WTC11 (cell line): ENCODE measurements at regions not wholly inside any gene's neighbourhood (a gene's known extent, or its start where the extent isn't known, plus 50 kb on each side); places are given as distances from the start of the nearest gene placed in this dataset.

Experiments used
- ATAC-seq: fragments of 200-7000 bp; cut with Tn5 transposase; 2 replicates; pipeline ENCODE4 v1.10.0; 2021; ENCODE audit warnings: mild to moderate bottlenecking, moderate library complexity
- CTCF ChIA-PET: fragments of 300-600 bp; sonication (Branson Sonifier 250); formaldehyde crosslinking; loops from one replicate; lab custom pipeline; 2021; ENCODE audit warnings: antibody characterized with exemption; lab: Charles Lee
- POLR2A ChIA-PET: fragments of 350-600 bp; sonication (Branson Sonifier 250); formaldehyde crosslinking; loops from one replicate; lab custom pipeline; 2021; ENCODE audit warnings: antibody characterized with exemption; lab: Charles Lee
- DNase-seq: peaks from one replicate; pipeline ENCODE4 v3.0.0; 2021; ENCODE audit warnings: low spot score
- H3K27ac Mint-ChIP-seq: 2 replicates; pipeline ENCODE4 v1.8.0; 2021; ENCODE audit warnings: mixed read lengths
- H3K27me3 Mint-ChIP-seq: 2 replicates; pipeline ENCODE4 v1.8.0; 2021; ENCODE audit warnings: low read depth, mild to moderate bottlenecking, moderate library complexity, mixed read lengths
- H3K36me3 Mint-ChIP-seq: 2 replicates; pipeline ENCODE4 v1.8.0; 2021; ENCODE audit warnings: mixed read lengths
- H3K4me1 Mint-ChIP-seq: 2 replicates; pipeline ENCODE4 v1.8.0; 2022; ENCODE audit warnings: mixed read lengths
- H3K4me3 Mint-ChIP-seq: 2 replicates; pipeline ENCODE4 v1.8.0; 2021; ENCODE audit warnings: mild to moderate bottlenecking, moderate library complexity, mixed read lengths
- H3K9me3 Mint-ChIP-seq: 2 replicates; pipeline ENCODE4 v1.8.0; 2021; ENCODE audit warnings: mixed read lengths
- ATF1 ChIP-seq: sonication (generic); formaldehyde crosslinking; IDR thresholded peaks from 2 replicates; pipeline ENCODE4 v1.8.1; 2023; ENCODE audit warnings: mild to moderate bottlenecking, moderate library complexity, missing genetic modification reagents
- CREM ChIP-seq: sonication (generic); formaldehyde crosslinking; IDR thresholded peaks from 2 replicates; pipeline ENCODE4 v1.8.1; 2022; ENCODE audit warnings: mild to moderate bottlenecking, missing genetic modification reagents, moderate library complexity
- FOXP1 ChIP-seq: sonication (generic); formaldehyde crosslinking; IDR thresholded peaks from 2 replicates; pipeline ENCODE4 v1.8.0; 2022; ENCODE audit warnings: missing genetic modification reagents, mild to moderate bottlenecking, moderate library complexity, borderline replicate concordance
- MYBL2 ChIP-seq: sonication (generic); formaldehyde crosslinking; IDR thresholded peaks from 2 replicates; pipeline ENCODE4 v1.8.1; 2023; ENCODE audit warnings: mild to moderate bottlenecking, moderate library complexity, missing genetic modification reagents
- NFATC4 ChIP-seq: fragments of 250-450 bp; sonication (Bioruptor Pico); IDR thresholded peaks from 2 replicates; pipeline ENCODE4 v1.9.0; 2021; ENCODE audit warnings: mild to moderate bottlenecking
- NFYB ChIP-seq: sonication (generic); formaldehyde crosslinking; conservative IDR thresholded peaks from 2 replicates; pipeline ENCODE4 v1.8.0; 2022; ENCODE audit warnings: low read depth, missing genetic modification reagents
- NR1H2 ChIP-seq: sonication (generic); formaldehyde crosslinking; IDR thresholded peaks from 2 replicates; pipeline ENCODE4 v1.9.0; 2021; ENCODE audit warnings: mild to moderate bottlenecking, moderate library complexity, missing genetic modification reagents
- NR3C1 ChIP-seq: sonication (generic); formaldehyde crosslinking; conservative IDR thresholded peaks from 2 replicates; pipeline ENCODE4 v1.8.1; 2023; ENCODE audit warnings: low read depth, mild to moderate bottlenecking, missing genetic modification reagents
- PRRX2 ChIP-seq: fragments of 250-450 bp; sonication (Bioruptor Pico); IDR thresholded peaks from 2 replicates; pipeline ENCODE4 v1.8.0; 2021; ENCODE audit warnings: mild to moderate bottlenecking
- TF ChIP-seq, protein P1 (sequence below): sonication (generic); formaldehyde crosslinking; IDR thresholded peaks from 2 replicates; pipeline ENCODE4 v1.8.1; 2022; ENCODE audit warnings: low read depth, mild to moderate bottlenecking, moderate library complexity, missing genetic modification reagents, borderline replicate concordance
- TF ChIP-seq, protein P2 (sequence below): sonication (generic); formaldehyde crosslinking; conservative IDR thresholded peaks from 2 replicates; pipeline ENCODE4 v1.8.1; 2023; ENCODE audit warnings: mild to moderate bottlenecking, low read depth, missing genetic modification reagents, moderate library complexity
- TF ChIP-seq, protein P3 (sequence below): sonication (generic); formaldehyde crosslinking; IDR thresholded peaks from 2 replicates; pipeline ENCODE4 v1.8.1; 2022; ENCODE audit warnings: low read depth, missing genetic modification reagents, borderline replicate concordance
- TF ChIP-seq, protein P4 (sequence below): fragments of 250-450 bp; sonication (Bioruptor Pico); IDR thresholded peaks from 2 replicates; pipeline ENCODE4 v1.9.0; 2021; ENCODE audit warnings: mild to moderate bottlenecking, borderline replicate concordance
- TF ChIP-seq, protein P5 (sequence below): sonication (generic); formaldehyde crosslinking; IDR thresholded peaks from 2 replicates; pipeline ENCODE4 v1.8.0; 2022; ENCODE audit warnings: mild to moderate bottlenecking, missing genetic modification reagents
- TF ChIP-seq, protein P6 (sequence below): fragments of 250-450 bp; sonication (Bioruptor Pico); conservative IDR thresholded peaks from 2 replicates; pipeline ENCODE4 v1.9.0; 2021; ENCODE audit warnings: mild to moderate bottlenecking

DNA sequence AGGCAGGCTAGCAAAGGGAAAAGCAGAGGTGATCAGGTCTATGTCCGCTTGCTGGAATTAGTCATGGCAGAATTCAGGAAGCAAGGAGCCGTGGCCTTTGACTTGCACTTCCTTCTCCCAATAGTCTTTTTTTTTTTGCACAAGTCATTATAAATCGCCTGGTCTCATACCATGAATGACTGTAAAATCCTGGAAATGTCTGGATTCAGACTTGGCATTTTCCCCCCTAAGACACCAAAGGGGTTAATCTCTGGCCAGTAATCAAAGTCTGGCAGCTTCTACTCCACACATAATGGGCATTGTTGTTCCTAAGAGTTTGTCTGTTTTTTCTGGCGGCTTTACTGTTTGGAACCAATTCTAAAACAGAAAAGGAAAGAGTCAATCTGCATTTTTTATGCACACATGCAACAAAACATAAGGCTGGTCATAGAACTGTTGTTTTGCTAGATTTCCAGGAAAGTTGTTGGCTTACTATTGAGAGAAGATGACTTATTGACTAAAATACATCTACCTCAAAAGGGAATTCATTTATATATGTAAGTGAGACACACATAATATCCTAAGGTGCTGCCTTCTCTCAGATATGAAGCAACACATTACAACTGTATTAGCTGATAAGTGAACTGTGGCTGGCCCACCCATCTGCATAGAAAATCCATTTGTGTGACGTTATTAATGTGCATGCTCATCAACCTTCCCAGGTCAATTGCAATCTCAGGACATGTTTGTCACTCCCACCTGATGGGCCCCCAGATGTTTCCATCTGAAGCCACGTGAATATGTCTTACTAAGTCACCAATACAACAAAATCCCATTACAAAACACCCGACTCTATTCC lies 157.3 kb downstream of the BTG1 start:
- peaks cover under 1% of the 10 kb centered on the region; the same call in 1 of the 2 replicates for H3K27me3 Mint-ChIP-seq
- H3K36me3 Mint-ChIP-seq, result no peaks in the 10 kb centered on the region
- ChIA-PET POLR2A (no interaction called here), CTCF (no interaction called here)
- H3K27ac Mint-ChIP-seq, result no peak overlapping the region
- no peak for ATAC-seq
- no peak overlapping the region for H3K4me3 Mint-ChIP-seq
- DNase-seq, result no peak
- H3K9me3 Mint-ChIP-seq, result no peaks in the 10 kb centered on the region
- TF ChIP-seq, protein P1, sequence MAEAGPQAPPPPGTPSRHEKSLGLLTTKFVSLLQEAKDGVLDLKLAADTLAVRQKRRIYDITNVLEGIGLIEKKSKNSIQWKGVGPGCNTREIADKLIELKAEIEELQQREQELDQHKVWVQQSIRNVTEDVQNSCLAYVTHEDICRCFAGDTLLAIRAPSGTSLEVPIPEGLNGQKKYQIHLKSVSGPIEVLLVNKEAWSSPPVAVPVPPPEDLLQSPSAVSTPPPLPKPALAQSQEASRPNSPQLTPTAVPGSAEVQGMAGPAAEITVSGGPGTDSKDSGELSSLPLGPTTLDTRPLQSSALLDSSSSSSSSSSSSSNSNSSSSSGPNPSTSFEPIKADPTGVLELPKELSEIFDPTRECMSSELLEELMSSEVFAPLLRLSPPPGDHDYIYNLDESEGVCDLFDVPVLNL, result no peak
- TF ChIP-seq NR1H2 (CRISPR knock-in tag), result no peak
- TF ChIP-seq NFYB (CRISPR knock-in tag), result no peak
- TF ChIP-seq, protein P2, sequence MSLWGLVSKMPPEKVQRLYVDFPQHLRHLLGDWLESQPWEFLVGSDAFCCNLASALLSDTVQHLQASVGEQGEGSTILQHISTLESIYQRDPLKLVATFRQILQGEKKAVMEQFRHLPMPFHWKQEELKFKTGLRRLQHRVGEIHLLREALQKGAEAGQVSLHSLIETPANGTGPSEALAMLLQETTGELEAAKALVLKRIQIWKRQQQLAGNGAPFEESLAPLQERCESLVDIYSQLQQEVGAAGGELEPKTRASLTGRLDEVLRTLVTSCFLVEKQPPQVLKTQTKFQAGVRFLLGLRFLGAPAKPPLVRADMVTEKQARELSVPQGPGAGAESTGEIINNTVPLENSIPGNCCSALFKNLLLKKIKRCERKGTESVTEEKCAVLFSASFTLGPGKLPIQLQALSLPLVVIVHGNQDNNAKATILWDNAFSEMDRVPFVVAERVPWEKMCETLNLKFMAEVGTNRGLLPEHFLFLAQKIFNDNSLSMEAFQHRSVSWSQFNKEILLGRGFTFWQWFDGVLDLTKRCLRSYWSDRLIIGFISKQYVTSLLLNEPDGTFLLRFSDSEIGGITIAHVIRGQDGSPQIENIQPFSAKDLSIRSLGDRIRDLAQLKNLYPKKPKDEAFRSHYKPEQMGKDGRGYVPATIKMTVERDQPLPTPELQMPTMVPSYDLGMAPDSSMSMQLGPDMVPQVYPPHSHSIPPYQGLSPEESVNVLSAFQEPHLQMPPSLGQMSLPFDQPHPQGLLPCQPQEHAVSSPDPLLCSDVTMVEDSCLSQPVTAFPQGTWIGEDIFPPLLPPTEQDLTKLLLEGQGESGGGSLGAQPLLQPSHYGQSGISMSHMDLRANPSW, result no peak
- TF ChIP-seq CREM (CRISPR knock-in tag), result no peak
- TF ChIP-seq, protein P3, sequence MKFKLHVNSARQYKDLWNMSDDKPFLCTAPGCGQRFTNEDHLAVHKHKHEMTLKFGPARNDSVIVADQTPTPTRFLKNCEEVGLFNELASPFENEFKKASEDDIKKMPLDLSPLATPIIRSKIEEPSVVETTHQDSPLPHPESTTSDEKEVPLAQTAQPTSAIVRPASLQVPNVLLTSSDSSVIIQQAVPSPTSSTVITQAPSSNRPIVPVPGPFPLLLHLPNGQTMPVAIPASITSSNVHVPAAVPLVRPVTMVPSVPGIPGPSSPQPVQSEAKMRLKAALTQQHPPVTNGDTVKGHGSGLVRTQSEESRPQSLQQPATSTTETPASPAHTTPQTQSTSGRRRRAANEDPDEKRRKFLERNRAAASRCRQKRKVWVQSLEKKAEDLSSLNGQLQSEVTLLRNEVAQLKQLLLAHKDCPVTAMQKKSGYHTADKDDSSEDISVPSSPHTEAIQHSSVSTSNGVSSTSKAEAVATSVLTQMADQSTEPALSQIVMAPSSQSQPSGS (CRISPR knock-in tag), result no peak
- TF ChIP-seq, protein P4, sequence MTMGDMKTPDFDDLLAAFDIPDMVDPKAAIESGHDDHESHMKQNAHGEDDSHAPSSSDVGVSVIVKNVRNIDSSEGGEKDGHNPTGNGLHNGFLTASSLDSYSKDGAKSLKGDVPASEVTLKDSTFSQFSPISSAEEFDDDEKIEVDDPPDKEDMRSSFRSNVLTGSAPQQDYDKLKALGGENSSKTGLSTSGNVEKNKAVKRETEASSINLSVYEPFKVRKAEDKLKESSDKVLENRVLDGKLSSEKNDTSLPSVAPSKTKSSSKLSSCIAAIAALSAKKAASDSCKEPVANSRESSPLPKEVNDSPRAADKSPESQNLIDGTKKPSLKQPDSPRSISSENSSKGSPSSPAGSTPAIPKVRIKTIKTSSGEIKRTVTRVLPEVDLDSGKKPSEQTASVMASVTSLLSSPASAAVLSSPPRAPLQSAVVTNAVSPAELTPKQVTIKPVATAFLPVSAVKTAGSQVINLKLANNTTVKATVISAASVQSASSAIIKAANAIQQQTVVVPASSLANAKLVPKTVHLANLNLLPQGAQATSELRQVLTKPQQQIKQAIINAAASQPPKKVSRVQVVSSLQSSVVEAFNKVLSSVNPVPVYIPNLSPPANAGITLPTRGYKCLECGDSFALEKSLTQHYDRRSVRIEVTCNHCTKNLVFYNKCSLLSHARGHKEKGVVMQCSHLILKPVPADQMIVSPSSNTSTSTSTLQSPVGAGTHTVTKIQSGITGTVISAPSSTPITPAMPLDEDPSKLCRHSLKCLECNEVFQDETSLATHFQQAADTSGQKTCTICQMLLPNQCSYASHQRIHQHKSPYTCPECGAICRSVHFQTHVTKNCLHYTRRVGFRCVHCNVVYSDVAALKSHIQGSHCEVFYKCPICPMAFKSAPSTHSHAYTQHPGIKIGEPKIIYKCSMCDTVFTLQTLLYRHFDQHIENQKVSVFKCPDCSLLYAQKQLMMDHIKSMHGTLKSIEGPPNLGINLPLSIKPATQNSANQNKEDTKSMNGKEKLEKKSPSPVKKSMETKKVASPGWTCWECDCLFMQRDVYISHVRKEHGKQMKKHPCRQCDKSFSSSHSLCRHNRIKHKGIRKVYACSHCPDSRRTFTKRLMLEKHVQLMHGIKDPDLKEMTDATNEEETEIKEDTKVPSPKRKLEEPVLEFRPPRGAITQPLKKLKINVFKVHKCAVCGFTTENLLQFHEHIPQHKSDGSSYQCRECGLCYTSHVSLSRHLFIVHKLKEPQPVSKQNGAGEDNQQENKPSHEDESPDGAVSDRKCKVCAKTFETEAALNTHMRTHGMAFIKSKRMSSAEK (CRISPR knock-in tag), result no peak
- TF ChIP-seq NFATC4 (CRISPR knock-in tag), result no peak
- no peak for TF ChIP-seq ATF1 (CRISPR knock-in tag)
- TF ChIP-seq, protein P5, sequence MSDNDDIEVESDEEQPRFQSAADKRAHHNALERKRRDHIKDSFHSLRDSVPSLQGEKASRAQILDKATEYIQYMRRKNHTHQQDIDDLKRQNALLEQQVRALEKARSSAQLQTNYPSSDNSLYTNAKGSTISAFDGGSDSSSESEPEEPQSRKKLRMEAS (CRISPR knock-in tag), result no peak
- peaks cover 19% of the 10 kb centered on the region for H3K4me1 Mint-ChIP-seq

DNA sequence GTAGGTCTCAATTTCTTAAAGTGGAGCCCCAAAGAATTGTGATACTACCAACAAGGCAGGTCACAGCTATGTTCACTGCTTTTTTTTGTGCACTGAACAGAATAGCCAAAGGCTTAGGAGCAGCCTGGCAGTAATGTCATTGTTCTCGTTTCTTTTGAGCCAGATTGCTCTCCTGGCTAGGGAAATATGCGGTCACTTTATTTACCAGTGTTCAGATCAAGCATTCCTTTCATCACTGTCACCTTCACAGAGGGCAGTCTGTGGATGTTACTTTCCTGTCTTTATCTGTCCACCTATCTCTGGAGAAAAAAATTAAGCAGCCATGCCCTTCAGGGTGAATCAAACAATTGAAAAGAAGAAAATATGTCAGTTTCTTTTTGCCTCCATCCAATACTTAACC lies 159.6 kb downstream of the BTG1 start:
- CTCF ChIA-PET, result no interaction called here

More for the DNA sequence above, 159.6 kb downstream of the BTG1 start:
- no peak for DNase-seq
- Mint-ChIP-seq H3K36me3 (no peaks in the 10 kb centered on the region), H3K27me3 (peaks cover 8% of the 10 kb centered on the region), H3K4me1 (peaks cover 21% of the 10 kb centered on the region), H3K9me3 (no peaks in the 10 kb centered on the region), H3K27ac (no peak overlapping the region), H3K4me3 (no peak overlapping the region)
- POLR2A ChIA-PET, result no interaction called here
- no peak for TF ChIP-seq FOXP1 (CRISPR knock-in tag)
- no peak for TF ChIP-seq PRRX2
- no peak for TF ChIP-seq NR3C1
- TF ChIP-seq, protein P6, sequence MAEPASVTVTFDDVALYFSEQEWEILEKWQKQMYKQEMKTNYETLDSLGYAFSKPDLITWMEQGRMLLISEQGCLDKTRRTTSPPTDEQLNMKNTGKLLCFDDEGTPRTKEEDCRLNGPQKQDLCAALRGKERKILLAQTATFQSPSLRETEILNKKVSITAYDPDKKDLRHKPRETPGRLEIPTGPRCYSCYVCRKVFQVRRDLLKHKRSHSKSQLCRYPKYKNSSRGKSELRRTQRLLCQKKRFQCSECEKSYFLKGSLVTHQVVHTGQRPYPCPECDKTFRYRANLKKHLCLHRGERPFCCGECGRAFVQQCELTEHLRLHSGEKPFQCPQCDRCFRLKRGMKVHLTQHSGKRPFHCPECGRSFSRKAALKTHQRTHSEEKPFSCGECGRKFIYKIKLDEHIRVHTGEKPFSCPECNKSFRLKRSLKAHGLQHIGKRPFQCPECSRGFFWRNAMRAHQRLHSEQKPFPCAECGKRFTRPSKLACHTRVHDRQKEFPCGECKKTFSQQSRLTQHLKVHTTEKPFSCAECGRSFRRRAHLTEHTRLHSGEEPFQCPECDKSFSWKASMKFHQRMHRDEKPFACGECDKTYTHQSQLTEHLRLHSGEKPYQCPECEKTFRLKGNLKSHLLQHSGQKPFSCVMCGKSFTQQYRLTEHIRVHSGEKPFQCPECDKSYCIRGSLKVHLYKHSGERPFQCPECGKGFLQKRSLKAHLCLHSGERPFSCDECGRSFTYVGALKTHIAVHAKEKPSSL (CRISPR knock-in tag), result no peak
- TF ChIP-seq MYBL2 (CRISPR knock-in tag), result no peak
- TF ChIP-seq, protein P2, result no peak
- no peak for TF ChIP-seq NFYB (CRISPR knock-in tag)
- ATAC-seq, result peak; percentile 26; the same call in 1 of the 2 replicates
